ENCODE measurements at regions not wholly inside any gene's neighbourhood (a gene's known extent, or its start where the extent isn't known, plus 50 kb on each side); places are given as distances from the start of the nearest gene placed in this dataset.

- Histone ChIP-seq H3K27me3 (replicated peaks) (no peaks in the 10 kb centered on the region), H3K27ac (no peak overlapping the region), H3K36me3 (replicated peaks) (no peaks in the 10 kb centered on the region), H3K4me3 (ENCODE audit: low read depth, low read length) (no peak overlapping the region)
- no peak for DNase-seq
- TF ChIP-seq CTCF (IDR thresholded peaks at IDR 0.05; ENCODE audit: low read depth, low read length, missing control alignments), result no peak
- in situ Hi-C loops (cut with HindIII; ENCODE audit: low pct_ligation_motif_present, low sequenced_read_pairs), result no loop called here
Observed at GRCh38 chr11:44445500-44446365, 119.7 kb upstream of the CD82 start.

- H3K27ac ChIP-seq, result no peak overlapping the region
- no peak overlapping the region for H3K4me3 ChIP-seq (ENCODE audit: low read depth, low read length)
- H3K27me3 ChIP-seq (replicated peaks), result no peaks in the 10 kb centered on the region
- no peak for TF ChIP-seq CTCF (IDR thresholded peaks at IDR 0.05; ENCODE audit: low read depth, low read length, missing control alignments)
- in situ Hi-C loops (cut with HindIII; ENCODE audit: low pct_ligation_motif_present, low sequenced_read_pairs), result no loop called here
- no peak for DNase-seq
- H3K36me3 ChIP-seq (replicated peaks), result no peaks in the 10 kb centered on the region
Observed at GRCh38 chr11:44446366-44446762, 119.1 kb upstream of the CD82 start.

- TF ChIP-seq CTCF (IDR thresholded peaks at IDR 0.05; ENCODE audit: low read depth, low read length, missing control alignments), result no peak
- no peak for DNase-seq
- no peaks in the 10 kb centered on the region for H3K36me3 ChIP-seq (replicated peaks)
- in situ Hi-C loops (cut with HindIII; ENCODE audit: low pct_ligation_motif_present, low sequenced_read_pairs), result no loop called here
- no peak overlapping the region for H3K27ac ChIP-seq
- no peaks in the 10 kb centered on the region for H3K27me3 ChIP-seq (replicated peaks)
- no peak overlapping the region for H3K4me3 ChIP-seq (ENCODE audit: low read depth, low read length)
Observed at GRCh38 chr11:44446996-44447771, 118.3 kb upstream of the CD82 start.

- no peak for TF ChIP-seq CTCF (IDR thresholded peaks at IDR 0.05; ENCODE audit: low read depth, low read length, missing control alignments)
- in situ Hi-C loops (cut with HindIII; ENCODE audit: low pct_ligation_motif_present, low sequenced_read_pairs), result no loop called here
- no peak for DNase-seq
Observed at GRCh38 chr11:44450295-44450932, 115.0 kb upstream of the CD82 start.

GRCh38 chr11:44451706-44452105, 113.8 kb upstream of the CD82 start:
- H3K4me3 ChIP-seq (ENCODE audit: low read depth, low read length), result no peak overlapping the region
- H3K36me3 ChIP-seq (replicated peaks), result no peaks in the 10 kb centered on the region
- DNase-seq, result no peak
- no peak overlapping the region for H3K27ac ChIP-seq
- no peak for TF ChIP-seq CTCF (IDR thresholded peaks at IDR 0.05; ENCODE audit: low read depth, low read length, missing control alignments)
- H3K27me3 ChIP-seq (replicated peaks), result no peaks in the 10 kb centered on the region
- in situ Hi-C loops (cut with HindIII; ENCODE audit: low pct_ligation_motif_present, low sequenced_read_pairs), result no loop called here

More at GRCh38 chr11:44450295-44450932, 115.0 kb upstream of the CD82 start:
- Histone ChIP-seq H3K27me3 (replicated peaks) (no peaks in the 10 kb centered on the region), H3K36me3 (replicated peaks) (no peaks in the 10 kb centered on the region), H3K4me3 (ENCODE audit: low read depth, low read length) (no peak overlapping the region), H3K27ac (no peak overlapping the region)
